ENCODE measurements at regions not wholly inside any gene's neighbourhood (a gene's known extent, or its start where the extent isn't known, plus 50 kb on each side); places are given as distances from the start of the nearest gene placed in this dataset.
"Not testable (repeated sequence)": the region's sequence is repeated elsewhere in the genome, so short reads cannot be mapped to it uniquely, and the experiment has no call there.

GRCh38 chr10:35940141-35941041 is 298.3 kb upstream of the FZD8 start:
- no peak for DNase-seq
- Mint-ChIP-seq H3K9me3 (peaks cover 6% of the 10 kb centered on the region), H3K27ac (no peak overlapping the region), H3K36me3 (ENCODE audit: low read depth) (no peaks in the 10 kb centered on the region), H3K27me3 (no peaks in the 10 kb centered on the region), H3K4me1 (no peaks in the 10 kb centered on the region), H3K4me3 (no peak overlapping the region)
- ATAC-seq = no peak

DNA sequence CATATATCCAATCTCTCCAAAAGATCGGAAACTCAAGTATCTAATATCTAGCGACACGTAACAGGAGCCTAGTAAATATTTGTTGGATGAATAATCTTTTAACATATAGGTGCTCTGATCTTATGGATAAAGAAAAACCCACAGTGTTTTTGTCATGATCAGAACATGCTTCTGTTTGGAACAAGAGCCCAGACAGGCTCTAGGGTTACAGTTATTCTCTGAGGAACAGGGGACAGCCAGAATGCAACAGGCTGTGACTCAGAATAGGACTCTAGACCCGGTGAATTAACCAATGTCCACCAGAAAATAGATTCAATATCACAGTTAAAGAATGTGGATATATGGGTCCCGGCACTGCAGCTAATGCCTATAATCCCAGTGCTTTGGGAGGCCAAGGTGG is 296.1 kb upstream of the FZD8 start:
- H3K4me3 Mint-ChIP-seq = no peak overlapping the region
- no peaks in the 10 kb centered on the region for H3K36me3 Mint-ChIP-seq (ENCODE audit: low read depth)
- no peaks in the 10 kb centered on the region for H3K27me3 Mint-ChIP-seq
- H3K4me1 Mint-ChIP-seq = no peaks in the 10 kb centered on the region
- no peak for DNase-seq
- H3K27ac Mint-ChIP-seq = no peak overlapping the region
- no peak for ATAC-seq
- H3K9me3 Mint-ChIP-seq = no peaks in the 10 kb centered on the region

DNA sequence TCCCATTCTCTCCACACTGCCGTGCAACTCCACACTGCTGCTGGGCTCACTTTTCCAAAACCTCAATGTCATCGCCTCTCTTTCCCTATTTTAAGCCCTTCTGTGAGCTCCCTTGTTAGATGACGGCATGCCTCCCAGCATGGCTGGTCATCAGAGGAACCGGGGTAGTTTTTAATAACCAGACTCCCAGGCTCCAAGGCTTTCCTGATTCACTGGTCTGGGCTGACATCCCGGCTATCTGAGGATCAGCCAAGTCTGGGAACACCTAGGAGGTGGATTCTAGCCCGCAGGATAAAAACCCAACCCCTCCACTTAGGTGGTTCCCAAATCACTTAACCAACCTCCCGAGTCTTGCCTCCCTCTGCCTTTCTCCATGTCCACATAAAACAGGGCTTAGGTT is 295.4 kb upstream of the FZD8 start:
- H3K9me3 Mint-ChIP-seq = no peaks in the 10 kb centered on the region
- H3K27me3 Mint-ChIP-seq = peaks cover under 1% of the 10 kb centered on the region
- no peaks in the 10 kb centered on the region for H3K4me1 Mint-ChIP-seq
- no peak for DNase-seq
- no peak overlapping the region for H3K4me3 Mint-ChIP-seq
- no peak for ATAC-seq
- no peak overlapping the region for H3K27ac Mint-ChIP-seq
- H3K36me3 Mint-ChIP-seq (ENCODE audit: low read depth) = no peaks in the 10 kb centered on the region

GRCh38 chr10:35934642-35934995 is 292.5 kb upstream of the FZD8 start:
- Mint-ChIP-seq H3K4me3 (no peak overlapping the region), H3K36me3 (ENCODE audit: low read depth) (no peaks in the 10 kb centered on the region), H3K27me3 (peaks cover 2% of the 10 kb centered on the region), H3K27ac (no peak overlapping the region), H3K4me1 (no peaks in the 10 kb centered on the region), H3K9me3 (no peaks in the 10 kb centered on the region)
- ATAC-seq = no peak
- no peak for DNase-seq

DNA sequence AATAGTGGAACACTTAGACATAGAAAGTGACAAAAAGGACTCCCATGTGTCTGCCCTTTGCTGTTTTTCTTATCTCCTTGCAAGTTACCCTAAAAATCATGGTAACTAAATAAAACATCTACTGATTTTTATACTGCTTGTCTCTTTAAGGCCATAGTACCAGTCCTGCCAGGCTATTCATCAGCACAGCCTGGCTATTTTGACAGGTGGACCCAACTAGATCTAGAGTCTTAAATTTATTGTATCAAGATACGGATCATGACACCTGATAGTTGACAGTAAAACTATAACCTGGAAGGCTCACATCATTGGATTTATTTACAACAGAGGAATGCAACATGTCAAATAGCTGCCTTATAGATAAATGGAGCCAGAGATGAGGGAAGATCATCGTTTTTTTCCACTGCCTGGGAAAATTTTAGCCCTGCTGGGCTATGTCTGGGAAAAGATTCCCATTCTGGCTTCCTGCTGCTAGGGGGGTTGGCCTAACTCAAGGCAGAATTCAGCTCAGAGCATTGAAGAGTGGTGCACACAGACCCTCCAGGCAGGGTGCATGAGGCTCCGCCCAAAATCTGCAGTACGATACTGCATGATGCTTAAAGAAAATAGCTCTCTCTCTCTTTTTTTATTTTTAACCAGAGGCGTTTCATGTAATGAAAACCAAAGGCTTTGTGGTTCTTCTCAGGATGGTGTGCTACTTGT is 292.0 kb upstream of the FZD8 start:
- Mint-ChIP-seq H3K4me3 (no peak overlapping the region), H3K27me3 (peaks cover 2% of the 10 kb centered on the region), H3K9me3 (no peaks in the 10 kb centered on the region), H3K27ac (no peak overlapping the region), H3K4me1 (no peaks in the 10 kb centered on the region), H3K36me3 (ENCODE audit: low read depth) (no peaks in the 10 kb centered on the region)
- no peak for DNase-seq
- ATAC-seq = no peak

DNA sequence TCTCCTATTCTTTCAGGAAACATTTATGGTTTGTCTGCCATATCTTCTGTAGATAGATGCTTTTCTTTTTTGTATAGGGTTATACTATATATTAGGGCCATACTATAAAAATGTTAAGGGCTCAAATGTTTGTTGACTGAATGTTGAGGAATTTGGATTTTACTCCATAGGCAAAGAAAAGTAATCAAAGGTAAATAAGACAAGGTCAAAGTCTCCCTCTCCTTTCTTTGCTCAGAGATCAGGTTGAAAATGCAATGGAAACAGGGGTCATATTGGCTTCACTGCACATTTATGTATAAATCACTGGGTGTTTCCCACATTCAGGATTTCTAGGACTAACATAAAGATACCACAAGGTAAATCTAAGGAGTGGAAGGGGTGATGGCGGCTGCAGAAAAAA is 291.4 kb upstream of the FZD8 start:
- ATAC-seq (no peak), DNase-seq (no peak)
- H3K9me3 Mint-ChIP-seq = no peaks in the 10 kb centered on the region
- H3K4me1 Mint-ChIP-seq = no peaks in the 10 kb centered on the region
- H3K27me3 Mint-ChIP-seq = peaks cover 2% of the 10 kb centered on the region
- H3K27ac Mint-ChIP-seq = no peak overlapping the region
- H3K36me3 Mint-ChIP-seq (ENCODE audit: low read depth) = no peaks in the 10 kb centered on the region
- no peak overlapping the region for H3K4me3 Mint-ChIP-seq

- H3K4me3 Mint-ChIP-seq; H3K27me3 Mint-ChIP-seq; H3K36me3 Mint-ChIP-seq (ENCODE audit: low read depth); DNase-seq; ATAC-seq; H3K4me1 Mint-ChIP-seq; H3K27ac Mint-ChIP-seq; H3K9me3 Mint-ChIP-seq: not testable (repeated sequence)
These were observed 287.9 kb upstream of the FZD8 start for GRCh38 chr10:35929962-35930361.

GRCh38 chr10:35928748-35929147 is 286.7 kb upstream of the FZD8 start:
- no peak for ATAC-seq
- Mint-ChIP-seq H3K36me3 (ENCODE audit: low read depth) (no peaks in the 10 kb centered on the region), H3K27me3 (peaks cover 2% of the 10 kb centered on the region), H3K4me1 (no peaks in the 10 kb centered on the region), H3K27ac (no peak overlapping the region), H3K9me3 (no peaks in the 10 kb centered on the region), H3K4me3 (no peak overlapping the region)
- no peak for DNase-seq

DNA sequence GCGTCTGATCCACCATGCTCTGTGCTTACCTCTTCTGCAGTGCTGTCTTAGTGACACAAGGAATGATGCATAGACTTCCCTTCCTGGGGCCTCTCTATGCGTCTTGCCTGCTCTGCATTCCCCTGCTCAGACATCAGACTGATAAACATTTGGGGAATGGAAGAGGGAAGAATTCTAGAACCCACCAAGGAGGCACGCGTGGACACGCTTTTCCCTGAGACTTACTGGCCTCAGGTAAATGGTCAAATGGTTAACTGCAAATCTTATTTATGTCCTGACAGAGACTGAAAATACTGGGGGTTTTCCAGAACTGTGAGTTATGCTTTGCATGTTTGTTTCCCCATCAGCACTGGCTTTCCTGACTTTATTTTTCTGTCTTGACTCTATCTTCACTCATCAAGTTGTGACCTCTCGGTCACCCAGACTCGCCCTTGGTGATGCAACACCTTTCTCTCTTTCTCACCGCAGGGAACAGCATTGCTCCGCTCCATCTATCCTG is 285.9 kb upstream of the FZD8 start:
- no peak overlapping the region for H3K4me3 Mint-ChIP-seq
- no peaks in the 10 kb centered on the region for H3K4me1 Mint-ChIP-seq
- no peaks in the 10 kb centered on the region for H3K9me3 Mint-ChIP-seq
- no peak overlapping the region for H3K27ac Mint-ChIP-seq
- H3K36me3 Mint-ChIP-seq (ENCODE audit: low read depth) = no peaks in the 10 kb centered on the region
- peaks cover 2% of the 10 kb centered on the region for H3K27me3 Mint-ChIP-seq
- DNase-seq (no peak), ATAC-seq (no peak)

DNA sequence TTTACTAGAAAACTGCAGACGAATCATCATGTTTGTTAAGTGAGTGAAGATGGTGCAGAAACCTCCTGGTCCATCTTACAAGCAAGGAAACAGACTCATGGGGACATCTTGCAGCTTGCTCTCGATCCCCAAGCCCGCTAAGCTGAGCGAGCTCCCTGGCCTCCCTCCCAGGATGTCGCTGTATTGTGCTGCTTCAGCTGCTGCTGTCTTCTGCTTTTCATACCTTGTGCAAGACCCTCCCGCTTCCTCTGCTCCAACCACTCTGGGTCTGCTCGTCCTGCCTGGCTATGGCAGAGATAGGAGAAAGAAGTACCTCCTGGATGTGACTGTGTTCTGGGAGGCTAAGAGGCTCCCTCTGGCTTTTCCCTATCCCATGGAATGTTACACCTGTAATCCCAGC is 285.2 kb upstream of the FZD8 start:
- no peaks in the 10 kb centered on the region for H3K36me3 Mint-ChIP-seq (ENCODE audit: low read depth)
- DNase-seq (no peak), ATAC-seq (no peak)
- H3K9me3 Mint-ChIP-seq = no peaks in the 10 kb centered on the region
- no peaks in the 10 kb centered on the region for H3K4me1 Mint-ChIP-seq
- no peaks in the 10 kb centered on the region for H3K27me3 Mint-ChIP-seq
- no peak overlapping the region for H3K27ac Mint-ChIP-seq
- no peak overlapping the region for H3K4me3 Mint-ChIP-seq

DNA sequence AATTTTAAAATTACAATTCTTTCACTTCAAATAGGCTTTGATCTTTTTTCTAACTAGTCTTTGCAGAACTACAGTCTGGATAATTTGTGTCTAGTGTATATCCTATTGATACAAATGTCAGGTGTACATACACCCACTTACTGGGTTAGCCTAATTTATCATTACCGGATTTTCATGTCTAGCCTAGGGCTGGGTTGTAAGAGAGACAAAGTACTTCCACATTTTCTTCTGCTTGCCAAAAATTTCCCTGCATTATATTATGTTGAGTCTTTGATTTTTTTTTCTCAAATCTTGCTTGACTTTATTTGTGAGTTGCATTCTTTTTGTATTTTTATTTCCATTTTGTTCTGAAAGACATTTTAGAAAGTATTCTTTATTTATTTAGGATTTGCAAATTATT is 284.8 kb upstream of the FZD8 start:
- H3K4me1 Mint-ChIP-seq = no peaks in the 10 kb centered on the region
- no peaks in the 10 kb centered on the region for H3K9me3 Mint-ChIP-seq
- no peak overlapping the region for H3K27ac Mint-ChIP-seq
- H3K36me3 Mint-ChIP-seq (ENCODE audit: low read depth) = no peaks in the 10 kb centered on the region
- DNase-seq (no peak), ATAC-seq (no peak)
- H3K4me3 Mint-ChIP-seq = no peak overlapping the region
- no peaks in the 10 kb centered on the region for H3K27me3 Mint-ChIP-seq

DNA sequence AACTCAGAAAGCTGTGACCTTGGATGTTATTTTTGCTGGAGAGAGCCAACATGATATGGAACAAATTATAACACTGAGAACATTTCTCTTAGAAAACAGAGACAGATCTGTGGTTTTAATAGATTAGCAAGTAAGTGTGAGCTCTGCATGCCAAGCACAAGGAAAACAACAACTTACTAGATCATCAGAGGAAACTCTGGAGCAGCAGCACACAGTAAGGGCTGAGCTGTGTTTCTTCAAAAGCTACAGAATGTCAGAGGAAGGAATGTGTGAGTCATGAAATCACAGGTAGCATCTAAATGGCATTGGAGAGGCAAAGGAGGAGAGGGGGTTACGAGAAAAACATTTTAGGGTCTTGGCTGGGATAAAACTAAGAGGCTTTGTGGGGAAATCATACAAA is 283.4 kb upstream of the FZD8 start:
- ATAC-seq = no peak
- DNase-seq = no peak
- Mint-ChIP-seq H3K27me3 (no peaks in the 10 kb centered on the region), H3K36me3 (ENCODE audit: low read depth) (no peaks in the 10 kb centered on the region), H3K9me3 (no peaks in the 10 kb centered on the region), H3K4me1 (no peaks in the 10 kb centered on the region), H3K4me3 (no peak overlapping the region), H3K27ac (no peak overlapping the region)

- no peak overlapping the region for H3K27ac Mint-ChIP-seq
- no peaks in the 10 kb centered on the region for H3K27me3 Mint-ChIP-seq
- H3K9me3 Mint-ChIP-seq = no peaks in the 10 kb centered on the region
- no peaks in the 10 kb centered on the region for H3K4me1 Mint-ChIP-seq
- DNase-seq (no peak), ATAC-seq (no peak)
- no peaks in the 10 kb centered on the region for H3K36me3 Mint-ChIP-seq (ENCODE audit: low read depth)
- H3K4me3 Mint-ChIP-seq = no peak overlapping the region
These were observed 282.7 kb upstream of the FZD8 start for GRCh38 chr10:35924759-35925158.

GRCh38 chr10:35922876-35923600 is 280.9 kb upstream of the FZD8 start:
- Mint-ChIP-seq H3K27ac (no peak overlapping the region), H3K27me3 (no peaks in the 10 kb centered on the region), H3K9me3 (no peaks in the 10 kb centered on the region), H3K4me3 (no peak overlapping the region), H3K4me1 (no peaks in the 10 kb centered on the region), H3K36me3 (ENCODE audit: low read depth) (no peaks in the 10 kb centered on the region)
- ATAC-seq (no peak), DNase-seq (no peak)

GRCh38 chr10:35921866-35922350 is 279.8 kb upstream of the FZD8 start:
- no peaks in the 10 kb centered on the region for H3K9me3 Mint-ChIP-seq
- no peak overlapping the region for H3K27ac Mint-ChIP-seq
- H3K4me1 Mint-ChIP-seq = no peaks in the 10 kb centered on the region
- DNase-seq (no peak), ATAC-seq (no peak)
- no peak overlapping the region for H3K4me3 Mint-ChIP-seq
- H3K36me3 Mint-ChIP-seq (ENCODE audit: low read depth) = no peaks in the 10 kb centered on the region
- no peaks in the 10 kb centered on the region for H3K27me3 Mint-ChIP-seq

Data from activated naive CD8-positive, alpha-beta T cell treated with anti-CD3 and anti-CD28 coated beads, Interleukin-2, amount 50 U/mL, for 24 hours (primary cell).